ENCODE measurements at regions not wholly inside any gene's neighbourhood (a gene's known extent, or its start where the extent isn't known, plus 50 kb on each side); places are given as distances from the start of the nearest gene placed in this dataset.
"Not testable (repeated sequence)": the region's sequence is repeated elsewhere in the genome, so short reads cannot be mapped to it uniquely, and the experiment has no call there.

GRCh38 chr18:34352385-34353163, 127.9 kb upstream of the NOL4 start:
- DNase-seq, result no peak

GRCh38 chr18:34354351-34354750, 129.6 kb upstream of the NOL4 start:
- no peak for DNase-seq

GRCh38 chr18:34357944-34358580, 133.3 kb upstream of the NOL4 start:
- DNase-seq, result no peak

GRCh38 chr18:34358923-34359322, 134.2 kb upstream of the NOL4 start:
- DNase-seq, result no peak

GRCh38 chr18:34364699-34365098, 140.0 kb upstream of the NOL4 start:
- no peak for DNase-seq

- DNase-seq, result no peak
Measured at GRCh38 chr18:34370704-34371395, 146.1 kb upstream of the NOL4 start.

GRCh38 chr18:34380326-34380725, 155.6 kb upstream of the NOL4 start:
- DNase-seq, result no peak

- no peak for DNase-seq
Measured at GRCh38 chr18:34385311-34385710, 160.6 kb upstream of the NOL4 start.

GRCh38 chr18:34386803-34387202, 162.1 kb upstream of the NOL4 start:
- no peak for DNase-seq

- no peak for DNase-seq
Measured at GRCh38 chr18:34397286-34397896, 172.7 kb upstream of the NOL4 start.

- no peak for DNase-seq
Measured at GRCh38 chr18:34399892-34400291, 175.2 kb upstream of the NOL4 start.

GRCh38 chr18:34400834-34401233, 176.1 kb upstream of the NOL4 start:
- DNase-seq, result no peak

GRCh38 chr18:34401775-34402174, 177.1 kb upstream of the NOL4 start:
- DNase-seq, result no peak

GRCh38 chr18:34407471-34407870, 182.8 kb upstream of the NOL4 start:
- not testable (repeated sequence) for DNase-seq

GRCh38 chr18:34411952-34412351, 187.2 kb upstream of the NOL4 start:
- DNase-seq, result no peak

- no peak for DNase-seq
Measured at GRCh38 chr18:34431042-34431441, 206.3 kb upstream of the NOL4 start.

GRCh38 chr18:34444622-34445021, 219.9 kb upstream of the NOL4 start:
- no peak for DNase-seq

GRCh38 chr18:34448662-34449061, 223.9 kb upstream of the NOL4 start:
- no peak for DNase-seq

GRCh38 chr18:34457761-34458160, 233.0 kb upstream of the NOL4 start:
- no peak for DNase-seq

- no peak for DNase-seq
Measured at GRCh38 chr18:34458410-34458977, 233.8 kb upstream of the NOL4 start.

- no peak for DNase-seq
Measured at GRCh38 chr18:34461266-34461665, 236.6 kb upstream of the NOL4 start.

GRCh38 chr18:34467058-34467457, 242.3 kb upstream of the NOL4 start:
- DNase-seq, result no peak

GRCh38 chr18:34480162-34480700, 229.9 kb upstream of the DTNA start:
- DNase-seq, result no peak

Measured in NCI-H2171 treated with DMSO at 0.1 percent for 48 hours (cell line).